ENCODE measurements at regions not wholly inside any gene's neighbourhood (a gene's known extent, or its start where the extent isn't known, plus 50 kb on each side); places are given as distances from the start of the nearest gene placed in this dataset.

- Histone ChIP-seq H3K4me2 (ENCODE audit: low read length) (no peak overlapping the region), H3K9me2 (replicated peaks; ENCODE audit: low read length) (no peaks in the 10 kb centered on the region), H3K9me3 (ENCODE audit: low read length) (no peaks in the 10 kb centered on the region), H3K27me3 (ENCODE audit: low read length) (no peaks in the 10 kb centered on the region), H3K4me1 (ENCODE audit: insufficient read depth, low read length) (peaks cover 14% of the 10 kb centered on the region), H3F3A (ENCODE audit: low read length, unreplicated experiment) (no peaks in the 10 kb centered on the region), H3K27ac (ENCODE audit: low read length) (no peak overlapping the region), H3K9ac (ENCODE audit: low read length) (no peak overlapping the region), H3K4me3 (ENCODE audit: low read length) (no peak overlapping the region), H2AFZ (ENCODE audit: low read length) (no peak overlapping the region), H4K20me1 (ENCODE audit: low read length) (no peaks in the 10 kb centered on the region), H3K79me2 (ENCODE audit: low read length) (no peaks in the 10 kb centered on the region), H3K36me3 (ENCODE audit: low read depth, low read length) (no peaks in the 10 kb centered on the region)
- ChIA-PET POLR2A (ENCODE audit: unreplicated experiment) (no interaction called here), CTCF (no interaction called here)
- TF ChIP-seq, protein P1, sequence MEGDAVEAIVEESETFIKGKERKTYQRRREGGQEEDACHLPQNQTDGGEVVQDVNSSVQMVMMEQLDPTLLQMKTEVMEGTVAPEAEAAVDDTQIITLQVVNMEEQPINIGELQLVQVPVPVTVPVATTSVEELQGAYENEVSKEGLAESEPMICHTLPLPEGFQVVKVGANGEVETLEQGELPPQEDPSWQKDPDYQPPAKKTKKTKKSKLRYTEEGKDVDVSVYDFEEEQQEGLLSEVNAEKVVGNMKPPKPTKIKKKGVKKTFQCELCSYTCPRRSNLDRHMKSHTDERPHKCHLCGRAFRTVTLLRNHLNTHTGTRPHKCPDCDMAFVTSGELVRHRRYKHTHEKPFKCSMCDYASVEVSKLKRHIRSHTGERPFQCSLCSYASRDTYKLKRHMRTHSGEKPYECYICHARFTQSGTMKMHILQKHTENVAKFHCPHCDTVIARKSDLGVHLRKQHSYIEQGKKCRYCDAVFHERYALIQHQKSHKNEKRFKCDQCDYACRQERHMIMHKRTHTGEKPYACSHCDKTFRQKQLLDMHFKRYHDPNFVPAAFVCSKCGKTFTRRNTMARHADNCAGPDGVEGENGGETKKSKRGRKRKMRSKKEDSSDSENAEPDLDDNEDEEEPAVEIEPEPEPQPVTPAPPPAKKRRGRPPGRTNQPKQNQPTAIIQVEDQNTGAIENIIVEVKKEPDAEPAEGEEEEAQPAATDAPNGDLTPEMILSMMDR (conservative IDR thresholded peaks at IDR 0.05; ENCODE audit: low read depth, low read length): no peak
- no peak for TF ChIP-seq EZH2 (IDR thresholded peaks at IDR 0.05; ENCODE audit: low read length, unreplicated experiment)
- no peak for TF ChIP-seq EZH2phosphoT487 (IDR thresholded peaks at IDR 0.05; ENCODE audit: borderline replicate concordance, low read length)
- intact Hi-C loops (cut with micrococcal nuclease): no loop called here
- DNase-seq (no peak), ATAC-seq (no peak)
- no TSS peak for BruUV-seq (replicated peaks)
Measured at GRCh38 chr2:45220227-45220626, 211.0 kb upstream of the SIX2 start.

DNA sequence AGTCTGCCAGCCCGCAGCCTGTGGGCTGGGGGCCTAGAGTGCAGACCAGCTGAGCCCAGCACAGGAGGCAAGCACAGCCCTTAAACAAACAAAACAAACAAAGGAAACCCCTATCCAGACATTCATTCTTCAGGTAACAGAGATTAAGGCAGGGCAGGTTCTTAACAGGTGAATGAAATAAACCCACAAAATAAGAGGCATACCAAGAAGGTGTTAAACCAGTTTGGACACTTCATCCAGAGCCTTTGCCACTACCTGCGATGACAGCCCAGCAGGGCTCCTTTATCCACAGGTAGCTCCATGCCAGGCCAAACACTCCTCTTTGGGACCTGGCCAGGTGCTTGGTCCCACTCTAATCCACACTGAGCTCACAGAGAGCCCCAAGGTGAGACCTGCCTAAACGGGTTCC lies 209.7 kb upstream of the SIX2 start:
- Histone ChIP-seq H3K27ac (ENCODE audit: low read length) (peak overlapping the region; percentile 31; the same call in 1 of the 2 replicates), H3K9ac (ENCODE audit: low read length) (no peak overlapping the region), H2AFZ (ENCODE audit: low read length) (no peak overlapping the region), H3K4me1 (ENCODE audit: insufficient read depth, low read length) (peaks cover 14% of the 10 kb centered on the region), H3F3A (ENCODE audit: low read length, unreplicated experiment) (no peaks in the 10 kb centered on the region), H3K27me3 (ENCODE audit: low read length) (no peaks in the 10 kb centered on the region), H3K79me2 (ENCODE audit: low read length) (no peaks in the 10 kb centered on the region), H3K4me3 (ENCODE audit: low read length) (no peak overlapping the region), H3K9me2 (replicated peaks; ENCODE audit: low read length) (no peaks in the 10 kb centered on the region), H3K9me3 (ENCODE audit: low read length) (no peaks in the 10 kb centered on the region), H3K4me2 (ENCODE audit: low read length) (peak overlapping the region; percentile 41), H3K36me3 (ENCODE audit: low read depth, low read length) (no peaks in the 10 kb centered on the region), H4K20me1 (ENCODE audit: low read length) (no peaks in the 10 kb centered on the region)
- ChIA-PET CTCF (interaction anchor here (0.7 kb wide), 1 partner anchor 29 kb away, joined by 4 read pairs; no protein-coding TSS in a partner anchor), POLR2A (ENCODE audit: unreplicated experiment) (no interaction called here)
- DNase-seq (peak; percentile 88), ATAC-seq (peak; percentile 88)
- intact Hi-C loops (cut with micrococcal nuclease): no loop called here
- TF ChIP-seq EZH2 (IDR thresholded peaks at IDR 0.05; ENCODE audit: low read length, unreplicated experiment) (no peak), EZH2phosphoT487 (IDR thresholded peaks at IDR 0.05; ENCODE audit: borderline replicate concordance, low read length) (no peak)
- TF ChIP-seq, protein P1 (conservative IDR thresholded peaks at IDR 0.05; ENCODE audit: low read depth, low read length): no peak
- no TSS peak for BruUV-seq (replicated peaks)

- CTCF ChIA-PET: interaction anchor here (0.7 kb wide), 1 partner anchor 28 kb away, joined by 4 read pairs; no protein-coding TSS in a partner anchor
- intact Hi-C loops (cut with micrococcal nuclease): no loop called here
- Histone ChIP-seq H3K4me3 (ENCODE audit: low read length) (no peak overlapping the region), H3K9ac (ENCODE audit: low read length) (no peak overlapping the region), H4K20me1 (ENCODE audit: low read length) (no peaks in the 10 kb centered on the region), H3K9me3 (ENCODE audit: low read length) (no peaks in the 10 kb centered on the region), H2AFZ (ENCODE audit: low read length) (no peak overlapping the region), H3K4me1 (ENCODE audit: insufficient read depth, low read length) (peaks cover 14% of the 10 kb centered on the region), H3F3A (ENCODE audit: low read length, unreplicated experiment) (no peaks in the 10 kb centered on the region), H3K4me2 (ENCODE audit: low read length) (no peak overlapping the region), H3K27me3 (ENCODE audit: low read length) (no peaks in the 10 kb centered on the region), H3K9me2 (replicated peaks; ENCODE audit: low read length) (no peaks in the 10 kb centered on the region), H3K36me3 (ENCODE audit: low read depth, low read length) (no peaks in the 10 kb centered on the region), H3K79me2 (ENCODE audit: low read length) (no peaks in the 10 kb centered on the region), H3K27ac (ENCODE audit: low read length) (no peak overlapping the region)
- DNase-seq: no peak
- TF ChIP-seq EZH2phosphoT487 (IDR thresholded peaks at IDR 0.05; ENCODE audit: borderline replicate concordance, low read length) (no peak), EZH2 (IDR thresholded peaks at IDR 0.05; ENCODE audit: low read length, unreplicated experiment) (no peak)
- TF ChIP-seq, protein P1 (conservative IDR thresholded peaks at IDR 0.05; ENCODE audit: low read depth, low read length): no peak
- POLR2A ChIA-PET (ENCODE audit: unreplicated experiment): no interaction called here
- ATAC-seq: no peak
- BruUV-seq (replicated peaks): no TSS peak
Measured at GRCh38 chr2:45218297-45218696, 209.0 kb upstream of the SIX2 start.
